ENCODE measurements at regions not wholly inside any gene's neighbourhood (a gene's known extent, or its start where the extent isn't known, plus 50 kb on each side); places are given as distances from the start of the nearest gene placed in this dataset.

- no peak for TF ChIP-seq CTCF (IDR thresholded peaks at IDR 0.05)
- no peak for TF ChIP-seq POLR2A (IDR thresholded peaks at IDR 0.05)
Observed at GRCh38 chr3:76972624-76973296, 67.1 kb upstream of the ROBO2 start.

Data from Peyer's patch (tissue), 4 donors.